PC-9 (cell line): ENCODE measurements at regions not wholly inside any gene's neighbourhood (a gene's known extent, or its start where the extent isn't known, plus 50 kb on each side); places are given as distances from the start of the nearest gene placed in this dataset.

Experiments
- CTCF ChIP-seq: fragments of 200-600 bp; sonication (generic); conservative IDR thresholded peaks from 2 replicates; pipeline ENCODE4 v1.6.1; 2017; ENCODE audit warnings: mixed run types, antibody characterized with exemption, mild to moderate bottlenecking, moderate library complexity
- EZH2 ChIP-seq: fragments of 200-600 bp; sonication (generic); IDR thresholded peaks from 2 replicates; pipeline ENCODE4 v1.8.0; 2017; ENCODE audit warnings: antibody characterized with exemption, low read depth

- TF ChIP-seq EZH2: no peak
- TF ChIP-seq CTCF: no peak
Measured at GRCh38 chr2:158742536-158742935, 52.6 kb upstream of the DAPL1 start.
